Adrenal gland (tissue), 9 donors: ENCODE measurements at regions not wholly inside any gene's neighbourhood (a gene's known extent, or its start where the extent isn't known, plus 50 kb on each side); places are given as distances from the start of the nearest gene placed in this dataset.

Experiments used
- DNase-seq, 7 donors: peaks; one replicate each; pipeline ENCODE4 v3.0.0-alpha.2; 2019 to 2020
- H3K27ac ChIP-seq, 5 donors: fragments of 200-600 bp; sonication (generic) in 4 of 5; 1 replicate in 3 of 5; 2 replicates in 2 of 5; pipeline versions ENCODE4 v1.5.1 to v1.8.0; 2016 to 2020; ENCODE audit warnings: mild to moderate bottlenecking in 1 of 5
- H3K27me3 ChIP-seq: fragments of 200-600 bp; 2 replicates; pipeline ENCODE4 v1.8.0; 2021
- H3K36me3 ChIP-seq, 2 donors: fragments of 200-600 bp; replicated peaks in 1 of 2; 1 replicate in 1 of 2; 2 replicates in 1 of 2; pipeline versions ENCODE4 v1.5.1 to v1.8.0; 2018 to 2022
- H3K4me1 ChIP-seq, 2 donors: fragments of 200-600 bp; replicated peaks in 1 of 2; 1 replicate in 1 of 2; 2 replicates in 1 of 2; pipeline versions ENCODE4 v1.5.1 to v1.8.0; 2018 to 2021
- H3K4me3 ChIP-seq, 4 donors: fragments of 200-600 bp; sonication (generic) in 3 of 4; one replicate each; pipeline ENCODE4 v1.5.1; 2016 to 2018
- H3K9me3 ChIP-seq, 3 donors: fragments of 200-600 bp; sonication (generic) in 1 of 3; replicated peaks in 1 of 3; 1 replicate in 2 of 3; 2 replicates in 1 of 3; pipeline versions ENCODE4 v1.5.1 to v1.8.0; 2016 to 2021
- CTCF ChIP-seq, 6 experiments: fragments of 450-650 bp in 4 of 6; fragments of 200-600 bp in 2 of 6; sonication (generic) in 1 of 6; IDR thresholded peaks; 1 replicate in 5 of 6; 2 replicates in 1 of 6; pipeline versions ENCODE4 v1.5.1 to v1.8.0; 2016 to 2021; ENCODE audit warnings: antibody characterized with exemption in 6 of 6, mild to moderate bottlenecking in 2 of 6, moderate library complexity in 1 of 6
- POLR2A ChIP-seq, 2 donors: fragments of 450-650 bp; IDR thresholded peaks; one replicate each; pipeline ENCODE4 v1.6.1; 2017; ENCODE audit warnings: antibody characterized with exemption in 2 of 2, mild to moderate bottlenecking in 2 of 2, moderate library complexity in 1 of 2
- WGBS, 4 donors: extraction: QIAGEN DNeasy Blood & Tissue Kit in 2 of 4; methylation state at CpG; one replicate each; pipeline versions ENCODE4 v1.1.5 to v1.1.7; 2013 to 2017; 5-methylcytosine and 5-hydroxymethylcytosine counted together
- intact Hi-C, 2 donors: fragments of 100-400 bp; cut with DNase I; formaldehyde crosslinking; loops; one replicate each; pipeline versions ENCODE4 v1.14.1 to v1.15.0; 2022 to 2023
- donor health status: healthy with polysubstance abuse.
- donor health status: Bipolar disorder and iron deficiency.
- donor health status: DM: yes; HTN: yes; CAD: no.
- donor health status: DM: no; HTN: no; CAD: no.
- donor health status: DM: no; HTN: no; CAD: no.

GRCh38 chr2:167900435-167901114 lies 346.8 kb downstream of the STK39 start:
- no peaks in the 10 kb centered on the region for H3K4me1 ChIP-seq
- H3K4me3 ChIP-seq: no peak overlapping the region
- no peak for DNase-seq
- 76 to 85% (median 77%) methylated on average over 3 of the region's 3 CpGs for WGBS, 4 donors
- H3K36me3 ChIP-seq: no peaks in the 10 kb centered on the region
- no peak overlapping the region for H3K27ac ChIP-seq
- TF ChIP-seq POLR2A (IDR thresholded peaks at IDR 0.05) (no peak), CTCF (IDR thresholded peaks at IDR 0.05) (no peak)
- intact Hi-C loops: no loop called here
- H3K9me3 ChIP-seq: no peaks in the 10 kb centered on the region
- no peaks in the 10 kb centered on the region for H3K27me3 ChIP-seq

- H3K9me3 ChIP-seq: no peaks in the 10 kb centered on the region
- no peak overlapping the region for H3K27ac ChIP-seq
- intact Hi-C loops: no loop called here
- H3K36me3 ChIP-seq: no peaks in the 10 kb centered on the region
- no peaks in the 10 kb centered on the region for H3K27me3 ChIP-seq
- no peak for DNase-seq
- 76 to 88% (median 83%) methylated on average over 3 of the region's 3 CpGs for WGBS, 4 donors
- no peak overlapping the region for H3K4me3 ChIP-seq
- TF ChIP-seq CTCF (IDR thresholded peaks at IDR 0.05) (no peak), POLR2A (IDR thresholded peaks at IDR 0.05) (no peak)
- H3K4me1 ChIP-seq: no peaks in the 10 kb centered on the region
Observed at GRCh38 chr2:167898340-167898739, 349.1 kb downstream of the STK39 start.

- Histone ChIP-seq H3K9me3 (no peaks in the 10 kb centered on the region), H3K4me1 (no peaks in the 10 kb centered on the region), H3K27ac (no peak overlapping the region), H3K27me3 (no peaks in the 10 kb centered on the region), H3K36me3 (no peaks in the 10 kb centered on the region), H3K4me3 (no peak overlapping the region)
- no peak for DNase-seq
- intact Hi-C loops: no loop called here
- TF ChIP-seq CTCF (IDR thresholded peaks at IDR 0.05): no peak
- TF ChIP-seq POLR2A (IDR thresholded peaks at IDR 0.05): no peak
- WGBS, 4 donors: 79 to 91% (median 88%) methylated on average over 5 of the region's 5 CpGs
Observed at GRCh38 chr2:167891841-167892240, 355.6 kb downstream of the STK39 start.

- DNase-seq: no peak
- Histone ChIP-seq H3K27me3 (no peaks in the 10 kb centered on the region), H3K9me3 (no peaks in the 10 kb centered on the region), H3K4me3 (no peak overlapping the region), H3K27ac (no peak overlapping the region), H3K4me1 (no peaks in the 10 kb centered on the region), H3K36me3 (no peaks in the 10 kb centered on the region)
- 92 to 100% (median 95%) methylated on average over 2 of the region's 2 CpGs for WGBS, 4 donors
- TF ChIP-seq POLR2A (IDR thresholded peaks at IDR 0.05) (no peak), CTCF (IDR thresholded peaks at IDR 0.05) (no peak)
- intact Hi-C loops: no loop called here
Observed at GRCh38 chr2:167890739-167891138, 356.7 kb downstream of the STK39 start.
